Trophoblast cell (in vitro differentiated cells and primary cell): ENCODE measurements at regions not wholly inside any gene's neighbourhood (a gene's known extent, or its start where the extent isn't known, plus 50 kb on each side); places are given as distances from the start of the nearest gene placed in this dataset.

Experiments used
- DNase-seq, 2 donors: peaks; one replicate each; pipeline ENCODE4 v3.0.0-alpha.2; 2016
- H2AFZ ChIP-seq: 2 replicates; pipeline ENCODE4 v1.6.1; 2013; ENCODE audit warnings: low read length, moderate library complexity, mild to moderate bottlenecking; ENCODE audit not compliant: insufficient read depth, poor library complexity
- H2AK5ac ChIP-seq: 2 replicates; pipeline ENCODE4 v1.6.1; 2013; ENCODE audit warnings: mild to moderate bottlenecking, low read length
- H2BK120ac ChIP-seq: 2 replicates; pipeline ENCODE4 v1.6.1; 2013; ENCODE audit warnings: low read length, mild to moderate bottlenecking, moderate library complexity; ENCODE audit not compliant: insufficient read depth, poor library complexity
- H2BK12ac ChIP-seq: 2 replicates; pipeline ENCODE4 v1.6.1; 2013; ENCODE audit warnings: mild to moderate bottlenecking, low read length, moderate library complexity
- H2BK5ac ChIP-seq: 2 replicates; pipeline ENCODE4 v1.6.1; 2013; ENCODE audit warnings: low read length, low read depth, moderate library complexity, mild to moderate bottlenecking; ENCODE audit not compliant: poor library complexity
- H3K14ac ChIP-seq: 2 replicates; pipeline ENCODE4 v1.6.1; 2013; ENCODE audit warnings: mild to moderate bottlenecking, low read length
- H3K18ac ChIP-seq: 2 replicates; pipeline ENCODE4 v1.6.1; 2013; ENCODE audit warnings: mild to moderate bottlenecking, low read length
- H3K23ac ChIP-seq: 2 replicates; pipeline ENCODE4 v1.6.1; 2013; ENCODE audit warnings: low read length
- H3K27ac ChIP-seq: 2 replicates; pipeline ENCODE4 v1.5.1; 2013; ENCODE audit warnings: low read depth, mild to moderate bottlenecking, inconsistent platforms, low read length, moderate library complexity
- H3K27me3 ChIP-seq: 2 replicates; pipeline ENCODE4 v1.6.1; 2013; ENCODE audit warnings: inconsistent platforms, mild to moderate bottlenecking, low read length, moderate library complexity; ENCODE audit not compliant: insufficient read depth
- H3K36me3 ChIP-seq, 2 experiments: 1 replicate in 1 of 2; 2 replicates in 1 of 2; pipeline ENCODE4 v1.6.1; 2013; ENCODE audit warnings: low read length in 2 of 2, mild to moderate bottlenecking in 2 of 2, moderate library complexity in 1 of 2; ENCODE audit not compliant: insufficient read depth in 2 of 2, control insufficient read depth in 1 of 2
- H3K4ac ChIP-seq: 2 replicates; pipeline ENCODE4 v1.6.1; 2013; ENCODE audit warnings: low read depth, mild to moderate bottlenecking, low read length, moderate library complexity
- H3K4me1 ChIP-seq, 2 experiments: 1 replicate in 1 of 2; 2 replicates in 1 of 2; pipeline ENCODE4 v1.6.1; 2013; ENCODE audit warnings: low read length in 2 of 2, mild to moderate bottlenecking in 2 of 2, moderate library complexity in 1 of 2; ENCODE audit not compliant: insufficient read depth in 2 of 2, control insufficient read depth in 1 of 2
- H3K4me2 ChIP-seq: 2 replicates; pipeline ENCODE4 v1.6.1; 2013; ENCODE audit warnings: inconsistent platforms, mild to moderate bottlenecking, low read length, moderate library complexity
- H3K4me3 ChIP-seq: 2 replicates; pipeline ENCODE4 v1.5.1; 2013; ENCODE audit warnings: mild to moderate bottlenecking, low read depth, low read length, inconsistent platforms
- H3K79me1 ChIP-seq: one replicate; pipeline ENCODE4 v1.6.1; 2013; ENCODE audit warnings: low read length
- H3K79me2 ChIP-seq: 2 replicates; pipeline ENCODE4 v1.6.1; 2013; ENCODE audit warnings: low read length, mild to moderate bottlenecking; ENCODE audit not compliant: control insufficient read depth, insufficient read depth, poor library complexity
- H3K9ac ChIP-seq: 2 replicates; pipeline ENCODE4 v1.6.1; 2013; ENCODE audit warnings: mild to moderate bottlenecking, low read length
- H3K9me3 ChIP-seq: 2 replicates; pipeline ENCODE4 v1.6.1; 2013; ENCODE audit warnings: low read depth, mild to moderate bottlenecking, control low read depth, inconsistent platforms, low read length; ENCODE audit not compliant: insufficient read depth
- H4K12ac ChIP-seq: 2 replicates; pipeline ENCODE4 v1.6.1; 2013; ENCODE audit warnings: low read depth, mild to moderate bottlenecking, low read length, moderate library complexity
- H4K8ac ChIP-seq: 2 replicates; pipeline ENCODE4 v1.6.1; 2013; ENCODE audit warnings: low read depth, mild to moderate bottlenecking, low read length, moderate library complexity
- H4K91ac ChIP-seq: one replicate; pipeline ENCODE4 v1.6.1; 2013; ENCODE audit warnings: low read depth, mild to moderate bottlenecking, low read length, moderate library complexity
- WGBS: extraction: QIAGEN DNeasy Blood & Tissue Kit; methylation state at CpG from one replicate; pipeline ENCODE4 v1.1.7; 2013; ENCODE audit warnings: missing lambda C conversion rate; ENCODE audit not compliant: insufficient read length, insufficient coverage; ENCODE audit errors: extremely low coverage; 5-methylcytosine and 5-hydroxymethylcytosine counted together

DNA sequence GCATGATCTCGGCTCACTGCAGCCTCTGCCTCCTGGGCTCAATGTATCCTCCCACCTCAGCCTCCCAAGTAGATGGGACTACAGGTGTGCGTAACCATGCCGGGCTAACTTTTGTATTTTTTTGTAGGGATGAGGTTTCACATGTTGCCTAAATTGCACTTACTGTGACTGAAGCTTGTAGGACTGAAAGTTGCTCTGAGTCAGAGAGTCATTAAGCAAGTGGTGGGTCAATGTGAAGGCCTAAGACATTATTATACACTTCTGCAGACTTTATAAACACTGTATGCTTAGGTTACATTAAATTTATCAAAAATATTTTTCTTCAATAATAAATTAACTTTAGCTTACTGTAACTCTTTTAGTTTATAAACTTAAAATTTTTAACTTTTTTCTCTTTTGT is 170.2 kb downstream of the FAT4 start:
- Histone ChIP-seq H3K4me1 (no peaks in the 10 kb centered on the region), H3K27ac (no peak overlapping the region), H3K79me1 (no peaks in the 10 kb centered on the region), H3K4me3 (no peak overlapping the region), H2AFZ (no peak overlapping the region), H3K36me3 (no peaks in the 10 kb centered on the region), H3K4me2 (no peak overlapping the region), H3K18ac (no peak overlapping the region), H3K23ac (no peak overlapping the region), H3K4ac (no peak overlapping the region), H2BK5ac (no peak overlapping the region), H2BK12ac (no peak overlapping the region), H2BK120ac (no peak overlapping the region), H4K8ac (no peak overlapping the region), H4K12ac (no peak overlapping the region), H3K79me2 (no peaks in the 10 kb centered on the region), H3K27me3 (no peaks in the 10 kb centered on the region), H3K9ac (no peak overlapping the region), H3K9me3 (no peaks in the 10 kb centered on the region), H3K14ac (no peak overlapping the region), H4K91ac (no peak overlapping the region), H2AK5ac (no peak overlapping the region)
- WGBS, result no CpG with 5 or more reads among the region's 3 CpGs
- no peak for DNase-seq

DNA sequence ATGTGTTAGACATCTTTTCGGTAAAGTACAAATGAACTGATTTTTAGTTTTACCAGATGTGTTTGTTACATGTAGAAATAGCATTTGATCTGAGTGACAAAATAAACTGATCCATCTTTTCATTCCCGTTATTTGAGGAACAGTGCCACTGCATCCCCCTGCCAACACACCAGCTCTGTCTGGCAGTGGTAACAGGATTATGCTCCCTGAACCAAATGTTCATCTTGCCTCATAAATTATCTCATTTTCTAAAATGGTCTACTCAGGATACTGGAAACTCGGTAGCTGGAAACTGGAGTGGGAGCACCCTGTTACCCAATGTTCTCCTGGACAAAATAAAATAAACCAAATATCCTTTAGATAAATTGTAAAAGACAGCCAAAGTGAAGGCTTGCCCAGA is 171.6 kb downstream of the FAT4 start:
- Histone ChIP-seq H3K9me3 (peaks cover 3% of the 10 kb centered on the region), H3K18ac (no peak overlapping the region), H2BK5ac (no peak overlapping the region), H3K23ac (no peak overlapping the region), H3K79me1 (no peaks in the 10 kb centered on the region), H4K12ac (no peak overlapping the region), H2AFZ (no peak overlapping the region), H3K27me3 (no peaks in the 10 kb centered on the region), H2AK5ac (no peak overlapping the region), H2BK120ac (no peak overlapping the region), H3K14ac (no peak overlapping the region), H3K79me2 (no peaks in the 10 kb centered on the region), H3K4me3 (no peak overlapping the region), H3K27ac (no peak overlapping the region), H3K36me3 (no peaks in the 10 kb centered on the region), H3K4ac (no peak overlapping the region), H3K4me2 (no peak overlapping the region), H2BK12ac (no peak overlapping the region), H3K4me1 (no peaks in the 10 kb centered on the region), H3K9ac (peak overlapping the region; percentile 56), H4K91ac (no peak overlapping the region), H4K8ac (no peak overlapping the region)
- no peak for DNase-seq
- no CpG with 5 or more reads among the region's 3 CpGs for WGBS

DNA sequence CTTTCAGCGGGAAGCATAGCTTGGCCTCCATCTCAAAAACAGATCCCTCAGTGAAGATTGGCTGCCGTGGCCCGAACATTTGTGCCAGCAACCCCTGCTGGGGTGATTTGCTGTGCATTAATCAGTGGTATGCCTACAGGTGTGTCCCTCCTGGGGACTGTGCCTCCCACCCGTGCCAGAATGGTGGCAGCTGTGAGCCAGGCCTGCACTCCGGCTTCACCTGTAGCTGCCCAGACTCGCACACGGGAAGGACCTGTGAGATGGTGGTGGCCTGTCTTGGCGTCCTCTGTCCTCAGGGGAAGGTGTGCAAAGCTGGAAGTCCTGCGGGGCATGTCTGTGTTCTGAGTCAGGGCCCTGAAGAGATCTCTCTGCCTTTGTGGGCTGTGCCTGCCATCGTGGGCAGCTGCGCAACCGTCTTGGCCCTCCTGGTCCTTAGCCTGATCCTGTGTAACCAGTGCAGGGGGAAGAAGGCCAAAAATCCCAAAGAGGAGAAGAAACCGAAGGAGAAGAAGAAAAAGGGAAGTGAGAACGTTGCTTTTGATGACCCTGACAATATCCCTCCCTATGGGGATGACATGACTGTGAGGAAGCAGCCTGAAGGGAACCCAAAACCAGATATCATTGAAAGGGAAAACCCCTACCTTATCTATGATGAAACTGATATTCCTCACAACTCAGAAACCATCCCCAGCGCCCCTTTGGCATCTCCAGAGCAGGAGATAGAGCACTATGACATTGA is 175.4 kb downstream of the FAT4 start:
- no peak overlapping the region for H2BK12ac ChIP-seq
- H2AFZ ChIP-seq, result no peak overlapping the region
- no peak overlapping the region for H2AK5ac ChIP-seq
- no peak overlapping the region for H3K23ac ChIP-seq
- no peak overlapping the region for H4K8ac ChIP-seq
- no peak overlapping the region for H4K91ac ChIP-seq
- H3K18ac ChIP-seq, result no peak overlapping the region
- WGBS, result no CpG with 5 or more reads among the region's 15 CpGs
- H2BK120ac ChIP-seq, result no peak overlapping the region
- no peaks in the 10 kb centered on the region for H3K79me2 ChIP-seq
- H3K4me3 ChIP-seq, result no peak overlapping the region
- H3K4me1 ChIP-seq, result no peaks in the 10 kb centered on the region
- H3K4me2 ChIP-seq, result no peak overlapping the region
- H3K27me3 ChIP-seq, result no peaks in the 10 kb centered on the region
- H3K36me3 ChIP-seq, result no peaks in the 10 kb centered on the region
- H3K79me1 ChIP-seq, result no peaks in the 10 kb centered on the region
- H3K27ac ChIP-seq, result no peak overlapping the region
- no peak overlapping the region for H2BK5ac ChIP-seq
- H4K12ac ChIP-seq, result no peak overlapping the region
- H3K9me3 ChIP-seq, result peaks cover 3% of the 10 kb centered on the region
- no peak overlapping the region for H3K9ac ChIP-seq
- no peak for DNase-seq
- no peak overlapping the region for H3K14ac ChIP-seq
- H3K4ac ChIP-seq, result no peak overlapping the region

DNA sequence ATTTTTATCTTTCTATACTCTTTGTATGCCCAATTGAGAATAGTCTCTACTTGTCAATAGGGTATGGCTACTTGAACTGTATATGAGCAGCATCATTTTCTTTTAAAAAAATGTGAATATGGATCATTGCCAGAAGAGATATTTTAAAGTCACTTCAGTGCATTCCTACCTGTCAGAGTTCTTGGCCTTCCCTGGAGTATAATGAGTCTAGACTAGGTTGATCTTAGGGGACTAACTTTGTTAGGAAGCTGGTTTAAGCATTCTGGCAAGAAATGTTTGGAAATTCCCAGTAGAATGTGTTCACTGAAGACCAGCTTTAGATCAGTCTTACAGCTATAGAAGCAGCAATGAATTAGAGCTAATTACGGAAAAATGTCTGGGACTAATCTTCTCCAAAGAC is 178.2 kb downstream of the FAT4 start:
- Histone ChIP-seq H3K9me3 (peaks cover 3% of the 10 kb centered on the region), H3K36me3 (no peaks in the 10 kb centered on the region), H3K14ac (no peak overlapping the region), H4K91ac (no peak overlapping the region), H3K79me2 (no peaks in the 10 kb centered on the region), H2BK120ac (no peak overlapping the region), H2BK5ac (no peak overlapping the region), H3K27me3 (no peaks in the 10 kb centered on the region), H3K18ac (no peak overlapping the region), H3K23ac (no peak overlapping the region), H2AFZ (no peak overlapping the region), H2AK5ac (no peak overlapping the region), H2BK12ac (no peak overlapping the region), H3K4me2 (no peak overlapping the region), H3K4me1 (no peaks in the 10 kb centered on the region), H4K12ac (no peak overlapping the region), H3K9ac (no peak overlapping the region), H3K79me1 (no peaks in the 10 kb centered on the region), H4K8ac (no peak overlapping the region), H3K4ac (no peak overlapping the region), H3K4me3 (no peak overlapping the region), H3K27ac (no peak overlapping the region)
- no CpG with 5 or more reads among the region's 1 CpG for WGBS
- no peak for DNase-seq
